Spleen (tissue), 7 donors: ENCODE measurements at regions not wholly inside any gene's neighbourhood (a gene's known extent, or its start where the extent isn't known, plus 50 kb on each side); places are given as distances from the start of the nearest gene placed in this dataset.

ENCODE experiments used
- POLR2AphosphoS5 ChIP-seq, 3 donors: sonication (generic); formaldehyde crosslinking; IDR thresholded peaks; one replicate each; pipeline ENCODE4 v1.5.1; 2017; ENCODE audit warnings: antibody characterized with exemption in 3 of 3
- TF ChIP-seq, protein P1 (sequence below), 11 experiments: fragments of 200-600 bp in 7 of 11; fragments of 450-650 bp in 4 of 11; sonication (generic) in 4 of 11; IDR thresholded peaks in 8 of 11; conservative IDR thresholded peaks in 3 of 11; 1 replicate in 7 of 11; 2 replicates in 4 of 11; pipeline versions ENCODE4 v1.4.0 to v1.8.0; 2016 to 2021; ENCODE audit warnings: antibody characterized with exemption in 11 of 11, inconsistent platforms in 4 of 11, mild to moderate bottlenecking in 1 of 11
- donor health status: DM: no; HTN: no; CAD: no; lungs with moderate emphysema.
- donor health status: DM: no; HTN: no; CAD: no.
- donor health status: DM: no; HTN: no; CAD: no.

DNA sequence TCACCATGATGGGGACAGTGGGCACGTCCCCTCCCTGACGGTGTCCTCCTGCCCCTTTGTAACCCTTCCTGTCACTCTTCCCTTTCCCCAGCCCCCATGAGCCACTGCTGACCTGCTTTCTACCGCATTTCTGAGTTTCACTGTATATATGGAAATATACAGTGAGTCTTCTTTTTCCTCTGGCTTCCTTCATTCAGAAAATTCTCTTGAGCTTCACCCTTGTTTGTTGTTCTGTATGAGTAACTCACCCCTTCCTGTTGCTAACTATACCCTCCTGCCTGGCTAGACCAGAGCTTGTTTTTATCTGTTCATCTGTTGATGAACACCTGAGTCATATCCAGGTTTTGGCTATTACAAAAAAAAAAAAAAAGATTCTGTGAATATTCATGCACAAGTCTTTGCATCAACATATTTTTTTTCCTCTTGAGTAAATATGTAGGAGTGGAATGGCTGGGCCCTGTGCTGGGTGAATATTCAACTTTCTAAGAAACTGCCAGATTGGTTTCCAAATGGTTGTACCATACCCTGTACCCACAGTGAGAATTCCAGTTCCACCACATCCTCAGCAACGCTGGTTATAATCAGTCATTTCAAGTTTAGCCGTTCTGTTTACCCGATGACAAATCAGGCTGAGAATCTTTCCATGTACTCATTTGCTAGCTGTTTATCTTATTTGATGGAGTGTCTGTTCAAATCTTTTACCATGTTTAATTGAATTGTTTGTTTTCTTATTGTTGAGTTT, 62.0 kb downstream of the IGF2 start:
- TF ChIP-seq, protein P1, sequence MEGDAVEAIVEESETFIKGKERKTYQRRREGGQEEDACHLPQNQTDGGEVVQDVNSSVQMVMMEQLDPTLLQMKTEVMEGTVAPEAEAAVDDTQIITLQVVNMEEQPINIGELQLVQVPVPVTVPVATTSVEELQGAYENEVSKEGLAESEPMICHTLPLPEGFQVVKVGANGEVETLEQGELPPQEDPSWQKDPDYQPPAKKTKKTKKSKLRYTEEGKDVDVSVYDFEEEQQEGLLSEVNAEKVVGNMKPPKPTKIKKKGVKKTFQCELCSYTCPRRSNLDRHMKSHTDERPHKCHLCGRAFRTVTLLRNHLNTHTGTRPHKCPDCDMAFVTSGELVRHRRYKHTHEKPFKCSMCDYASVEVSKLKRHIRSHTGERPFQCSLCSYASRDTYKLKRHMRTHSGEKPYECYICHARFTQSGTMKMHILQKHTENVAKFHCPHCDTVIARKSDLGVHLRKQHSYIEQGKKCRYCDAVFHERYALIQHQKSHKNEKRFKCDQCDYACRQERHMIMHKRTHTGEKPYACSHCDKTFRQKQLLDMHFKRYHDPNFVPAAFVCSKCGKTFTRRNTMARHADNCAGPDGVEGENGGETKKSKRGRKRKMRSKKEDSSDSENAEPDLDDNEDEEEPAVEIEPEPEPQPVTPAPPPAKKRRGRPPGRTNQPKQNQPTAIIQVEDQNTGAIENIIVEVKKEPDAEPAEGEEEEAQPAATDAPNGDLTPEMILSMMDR (IDR thresholded peaks at IDR 0.05 in 8 of 11, conservative IDR thresholded peaks at IDR 0.05 in 3 of 11) = no peak
- no peak for TF ChIP-seq POLR2AphosphoS5 (IDR thresholded peaks at IDR 0.05)
